ENCODE measurements at regions not wholly inside any gene's neighbourhood (a gene's known extent, or its start where the extent isn't known, plus 50 kb on each side); places are given as distances from the start of the nearest gene placed in this dataset.
"Not testable (repeated sequence)": the region's sequence is repeated elsewhere in the genome, so short reads cannot be mapped to it uniquely, and the experiment has no call there.

DNA sequence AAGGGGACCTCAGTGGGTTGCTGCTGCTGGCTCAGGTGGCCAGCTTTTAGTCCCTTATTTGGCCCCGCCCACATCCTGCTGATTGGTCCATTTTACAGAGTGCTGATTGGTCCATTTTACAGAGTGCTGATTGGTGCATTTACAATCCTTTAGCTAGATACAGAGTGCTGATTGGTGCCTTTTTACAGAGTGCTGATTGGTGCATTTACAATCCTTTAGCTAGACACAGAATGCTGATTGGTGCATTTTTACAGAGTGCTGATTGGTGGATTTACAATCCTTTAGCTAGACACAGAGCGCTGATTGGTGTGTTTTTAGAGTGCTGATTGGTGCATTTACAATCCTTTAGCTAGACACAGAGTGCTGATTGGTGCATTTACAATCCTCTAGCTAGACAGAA, 143.7 kb upstream of the ANKRD28 start:
- not testable (repeated sequence) for TF ChIP-seq PAX5 (IDR thresholded peaks at IDR 0.05; ENCODE audit: insufficient read depth, low read length, severe bottlenecking); POLR2AphosphoS5 (IDR thresholded peaks at IDR 0.05; ENCODE audit: low read depth, low read length); POLR2A (IDR thresholded peaks at IDR 0.05; ENCODE audit: low read depth, low read length); TAF1 (IDR thresholded peaks at IDR 0.05; ENCODE audit: low read depth, low read length)

All from GM12891 (cell line).